Kidney epithelial cell (primary cell): ENCODE measurements at regions not wholly inside any gene's neighbourhood (a gene's known extent, or its start where the extent isn't known, plus 50 kb on each side); places are given as distances from the start of the nearest gene placed in this dataset.

Experiments used
- DNase-seq: peaks from one replicate; pipeline ENCODE4 v3.0.0-alpha.2; 2010; ENCODE audit warnings: low read depth
- H3K27me3 ChIP-seq: 2 replicates; pipeline ENCODE4 v1.6.0; 2011; ENCODE audit warnings: low read length; ENCODE audit not compliant: control insufficient read depth, insufficient read depth
- H3K36me3 ChIP-seq: 2 replicates; pipeline ENCODE4 v1.5.1; 2011; ENCODE audit warnings: low read length; ENCODE audit not compliant: control insufficient read depth, insufficient read depth
- H3K4me3 ChIP-seq: 2 replicates; pipeline ENCODE4 v1.5.1; 2011; ENCODE audit warnings: low read depth, mild to moderate bottlenecking, control low read depth, low read length
- TF ChIP-seq, protein P1 (sequence below): IDR thresholded peaks from 2 replicates; pipeline ENCODE4 v1.5.1; 2011; ENCODE audit warnings: mild to moderate bottlenecking, moderate library complexity, low read length, control low read depth, inconsistent platforms; ENCODE audit not compliant: insufficient read depth, poor library complexity, severe bottlenecking

- H3K27me3 ChIP-seq: no peaks in the 10 kb centered on the region
- TF ChIP-seq, protein P1, sequence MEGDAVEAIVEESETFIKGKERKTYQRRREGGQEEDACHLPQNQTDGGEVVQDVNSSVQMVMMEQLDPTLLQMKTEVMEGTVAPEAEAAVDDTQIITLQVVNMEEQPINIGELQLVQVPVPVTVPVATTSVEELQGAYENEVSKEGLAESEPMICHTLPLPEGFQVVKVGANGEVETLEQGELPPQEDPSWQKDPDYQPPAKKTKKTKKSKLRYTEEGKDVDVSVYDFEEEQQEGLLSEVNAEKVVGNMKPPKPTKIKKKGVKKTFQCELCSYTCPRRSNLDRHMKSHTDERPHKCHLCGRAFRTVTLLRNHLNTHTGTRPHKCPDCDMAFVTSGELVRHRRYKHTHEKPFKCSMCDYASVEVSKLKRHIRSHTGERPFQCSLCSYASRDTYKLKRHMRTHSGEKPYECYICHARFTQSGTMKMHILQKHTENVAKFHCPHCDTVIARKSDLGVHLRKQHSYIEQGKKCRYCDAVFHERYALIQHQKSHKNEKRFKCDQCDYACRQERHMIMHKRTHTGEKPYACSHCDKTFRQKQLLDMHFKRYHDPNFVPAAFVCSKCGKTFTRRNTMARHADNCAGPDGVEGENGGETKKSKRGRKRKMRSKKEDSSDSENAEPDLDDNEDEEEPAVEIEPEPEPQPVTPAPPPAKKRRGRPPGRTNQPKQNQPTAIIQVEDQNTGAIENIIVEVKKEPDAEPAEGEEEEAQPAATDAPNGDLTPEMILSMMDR: no peak
- no peaks in the 10 kb centered on the region for H3K36me3 ChIP-seq
- H3K4me3 ChIP-seq: no peak overlapping the region
- DNase-seq: no peak
Measured at GRCh38 chr17:69812240-69812837, 262.7 kb upstream of the KCNJ16 start.

DNA sequence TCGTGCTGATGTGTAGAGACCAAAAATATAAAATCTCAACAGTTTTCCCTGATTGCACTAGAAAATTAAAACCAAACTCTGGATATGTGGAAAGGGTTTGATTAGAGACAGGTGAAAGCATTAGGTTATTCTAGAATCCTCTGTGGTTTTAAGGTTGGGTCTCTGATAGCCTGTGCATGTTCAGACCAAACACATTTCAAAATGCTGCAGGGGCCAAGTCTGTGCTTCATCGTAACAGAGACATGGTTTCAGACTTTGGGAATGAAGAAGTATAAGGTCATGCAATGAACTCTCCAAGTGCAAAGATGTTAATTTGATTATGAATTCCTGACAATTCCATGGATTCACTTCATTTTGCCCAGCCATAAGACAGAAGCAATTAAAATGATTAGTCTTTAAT, 261.0 kb upstream of the KCNJ16 start:
- no peaks in the 10 kb centered on the region for H3K27me3 ChIP-seq
- TF ChIP-seq, protein P1: no peak
- H3K36me3 ChIP-seq: no peaks in the 10 kb centered on the region
- DNase-seq: no peak
- no peak overlapping the region for H3K4me3 ChIP-seq

GRCh38 chr17:69815406-69815805, 259.6 kb upstream of the KCNJ16 start:
- Histone ChIP-seq H3K27me3 (no peaks in the 10 kb centered on the region), H3K36me3 (no peaks in the 10 kb centered on the region), H3K4me3 (no peak overlapping the region)
- TF ChIP-seq, protein P1: no peak
- DNase-seq: no peak

GRCh38 chr17:69818467-69818866, 256.6 kb upstream of the KCNJ16 start:
- DNase-seq: no peak
- TF ChIP-seq, protein P1: no peak

GRCh38 chr17:69819316-69820087, 255.5 kb upstream of the KCNJ16 start:
- H3K36me3 ChIP-seq: no peaks in the 10 kb centered on the region
- H3K27me3 ChIP-seq: no peaks in the 10 kb centered on the region
- TF ChIP-seq, protein P1: no peak
- no peak for DNase-seq
- no peak overlapping the region for H3K4me3 ChIP-seq

More at GRCh38 chr17:69818467-69818866, 256.6 kb upstream of the KCNJ16 start:
- Histone ChIP-seq H3K4me3 (no peak overlapping the region), H3K36me3 (no peaks in the 10 kb centered on the region), H3K27me3 (no peaks in the 10 kb centered on the region)
